ENCODE measurements at regions not wholly inside any gene's neighbourhood (a gene's known extent, or its start where the extent isn't known, plus 50 kb on each side); places are given as distances from the start of the nearest gene placed in this dataset.

DNA sequence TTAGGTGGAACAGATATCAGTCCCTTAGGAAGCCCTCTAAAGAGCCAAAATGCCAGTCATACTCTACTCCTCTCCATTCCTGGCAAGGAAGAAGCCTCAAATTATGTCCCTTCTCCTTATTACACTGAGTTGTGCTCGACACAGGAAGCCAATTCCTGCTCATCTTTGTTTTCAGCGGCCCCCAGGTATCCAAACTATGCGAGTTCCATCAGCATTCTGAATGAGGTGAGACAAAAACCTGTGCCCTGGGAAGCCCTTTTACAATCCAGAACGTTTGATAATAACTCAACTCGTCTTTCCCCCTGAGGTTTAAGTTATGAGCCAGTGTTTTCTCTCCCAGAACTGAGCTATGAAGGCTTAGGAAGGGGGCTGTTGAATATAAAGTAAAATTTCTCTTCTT, 580.5 kb downstream of the NXPH1 start:
- no peaks in the 10 kb centered on the region for H3K4me1 Mint-ChIP-seq (ENCODE audit: unreplicated experiment)
- H3K27me3 Mint-ChIP-seq (ENCODE audit: unreplicated experiment), result no peaks in the 10 kb centered on the region
- no peak overlapping the region for H3K27ac Mint-ChIP-seq (ENCODE audit: unreplicated experiment)
- no peak for DNase-seq (ENCODE audit: extremely low spot score, unreplicated experiment)
- no peaks in the 10 kb centered on the region for H3K36me3 Mint-ChIP-seq (ENCODE audit: unreplicated experiment)
- peaks cover 17% of the 10 kb centered on the region for H3K9me3 Mint-ChIP-seq (ENCODE audit: unreplicated experiment)
- H3K4me3 Mint-ChIP-seq (ENCODE audit: unreplicated experiment), result no peak overlapping the region
- no peak for TF ChIP-seq CTCF (IDR thresholded peaks at IDR 0.05)

DNA sequence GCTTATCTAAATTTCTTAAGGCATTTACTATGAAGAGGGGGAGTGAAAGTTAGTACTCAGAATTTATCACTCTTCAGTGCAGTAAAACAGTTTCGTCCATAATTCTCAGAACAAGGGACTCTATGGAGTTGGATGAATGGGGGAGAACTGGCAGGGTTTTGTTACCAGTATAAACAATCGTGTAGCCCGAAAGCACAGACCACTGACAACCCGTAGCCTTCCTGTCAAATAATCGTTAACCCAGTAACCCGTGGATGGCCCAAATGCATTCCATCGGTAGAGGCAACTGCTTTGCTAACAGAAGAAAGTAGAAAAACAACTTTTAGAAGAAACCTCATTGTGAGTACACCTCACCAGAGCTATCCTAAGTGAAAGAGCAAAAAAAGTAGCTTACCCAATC, 583.9 kb downstream of the NXPH1 start:
- H3K36me3 Mint-ChIP-seq (ENCODE audit: unreplicated experiment), result no peaks in the 10 kb centered on the region
- no peaks in the 10 kb centered on the region for H3K4me1 Mint-ChIP-seq (ENCODE audit: unreplicated experiment)
- no peak for TF ChIP-seq CTCF (IDR thresholded peaks at IDR 0.05)
- H3K4me3 Mint-ChIP-seq (ENCODE audit: unreplicated experiment), result no peak overlapping the region
- no peak overlapping the region for H3K27ac Mint-ChIP-seq (ENCODE audit: unreplicated experiment)
- no peak for DNase-seq (ENCODE audit: extremely low spot score, unreplicated experiment)
- H3K27me3 Mint-ChIP-seq (ENCODE audit: unreplicated experiment), result no peaks in the 10 kb centered on the region
- H3K9me3 Mint-ChIP-seq (ENCODE audit: unreplicated experiment), result peaks cover 16% of the 10 kb centered on the region

- H3K27ac Mint-ChIP-seq (ENCODE audit: unreplicated experiment), result no peak overlapping the region
- peaks cover 9% of the 10 kb centered on the region for H3K9me3 Mint-ChIP-seq (ENCODE audit: unreplicated experiment)
- DNase-seq (ENCODE audit: extremely low spot score, unreplicated experiment), result no peak
These were observed 589.0 kb downstream of the NXPH1 start for GRCh38 chr7:9022456-9022855.

GRCh38 chr7:9023675-9024294, 590.4 kb downstream of the NXPH1 start:
- DNase-seq (ENCODE audit: extremely low spot score, unreplicated experiment), result no peak
- Mint-ChIP-seq H3K27ac (ENCODE audit: unreplicated experiment) (no peak overlapping the region), H3K27me3 (ENCODE audit: unreplicated experiment) (no peaks in the 10 kb centered on the region), H3K4me3 (ENCODE audit: unreplicated experiment) (no peak overlapping the region), H3K9me3 (ENCODE audit: unreplicated experiment) (peaks cover 4% of the 10 kb centered on the region), H3K4me1 (ENCODE audit: unreplicated experiment) (no peaks in the 10 kb centered on the region), H3K36me3 (ENCODE audit: unreplicated experiment) (no peaks in the 10 kb centered on the region)
- TF ChIP-seq CTCF (IDR thresholded peaks at IDR 0.05), result no peak

More at GRCh38 chr7:9022456-9022855, 589.0 kb downstream of the NXPH1 start:
- Mint-ChIP-seq H3K36me3 (ENCODE audit: unreplicated experiment) (no peaks in the 10 kb centered on the region), H3K4me3 (ENCODE audit: unreplicated experiment) (no peak overlapping the region), H3K27me3 (ENCODE audit: unreplicated experiment) (no peaks in the 10 kb centered on the region), H3K4me1 (ENCODE audit: unreplicated experiment) (no peaks in the 10 kb centered on the region)
- TF ChIP-seq CTCF (IDR thresholded peaks at IDR 0.05), result no peak

DNA sequence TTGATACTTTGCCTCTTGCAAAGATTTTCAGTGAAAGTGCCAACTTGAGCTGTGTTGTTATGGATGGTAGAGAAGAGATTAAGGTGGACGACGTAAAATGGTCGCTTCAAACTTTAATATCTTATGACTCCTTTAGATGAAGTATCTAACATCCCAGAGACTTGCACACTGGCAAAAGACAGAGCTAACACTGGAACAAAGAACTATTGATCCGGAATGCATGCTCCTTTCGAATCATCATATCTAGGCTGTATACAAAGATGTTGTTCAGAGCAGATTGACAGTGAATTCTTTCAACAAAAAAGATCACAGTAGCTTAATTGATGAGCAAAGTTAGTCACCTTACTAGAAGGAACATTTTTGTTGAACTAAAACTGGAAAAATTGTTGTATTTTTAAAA, 592.7 kb downstream of the NXPH1 start:
- peaks cover 4% of the 10 kb centered on the region for H3K9me3 Mint-ChIP-seq (ENCODE audit: unreplicated experiment)
- no peaks in the 10 kb centered on the region for H3K4me1 Mint-ChIP-seq (ENCODE audit: unreplicated experiment)
- H3K4me3 Mint-ChIP-seq (ENCODE audit: unreplicated experiment), result no peak overlapping the region
- no peak for DNase-seq (ENCODE audit: extremely low spot score, unreplicated experiment)
- no peaks in the 10 kb centered on the region for H3K27me3 Mint-ChIP-seq (ENCODE audit: unreplicated experiment)
- TF ChIP-seq CTCF (IDR thresholded peaks at IDR 0.05), result no peak
- H3K36me3 Mint-ChIP-seq (ENCODE audit: unreplicated experiment), result no peaks in the 10 kb centered on the region
- no peak overlapping the region for H3K27ac Mint-ChIP-seq (ENCODE audit: unreplicated experiment)
